ENCODE measurements at regions not wholly inside any gene's neighbourhood (a gene's known extent, or its start where the extent isn't known, plus 50 kb on each side); places are given as distances from the start of the nearest gene placed in this dataset.

DNA sequence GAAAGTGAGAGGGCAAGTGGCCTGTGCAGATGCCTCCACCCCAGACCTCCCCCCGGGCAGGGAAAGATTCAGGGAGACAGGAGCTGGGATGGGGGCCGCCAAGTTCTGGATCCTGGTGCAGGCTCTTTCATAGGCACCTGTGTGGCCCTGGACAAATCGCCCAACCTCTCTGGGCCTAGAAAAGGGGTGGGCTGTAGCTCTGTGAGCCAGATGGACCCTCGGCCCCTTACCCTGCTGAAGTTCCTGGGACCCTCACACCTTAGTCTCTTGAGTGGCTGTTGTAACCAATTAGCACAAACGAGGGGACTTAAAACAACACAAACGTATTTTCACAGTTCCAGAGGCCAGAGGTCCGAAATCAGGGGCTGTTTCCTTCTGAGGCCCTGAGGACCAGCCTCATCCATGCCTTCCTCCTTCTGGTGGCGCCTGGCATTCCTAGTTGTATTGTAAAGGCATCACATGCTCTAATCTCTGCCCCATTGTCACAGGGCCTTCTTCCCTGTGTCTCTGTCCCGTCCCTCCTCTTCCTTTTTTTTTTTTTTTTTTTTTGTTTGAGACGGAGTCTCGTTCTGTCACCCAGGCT lies 352.6 kb downstream of the SEC14L1 start:
- TF ChIP-seq NBN (IDR thresholded peaks at IDR 0.05; ENCODE audit: low read depth) (no peak), NFRKB (IDR thresholded peaks at IDR 0.05; ENCODE audit: low read depth) (no peak), GABPA (tag; conservative IDR thresholded peaks at IDR 0.05; ENCODE audit: low read depth) (no peak), JUN (IDR thresholded peaks at IDR 0.05; ENCODE audit: borderline replicate concordance, low read depth, low read length) (no peak), JUN (CRISPR knock-in tag; IDR thresholded peaks at IDR 0.05; ENCODE audit: borderline replicate concordance) (no peak), MEF2D (tag; conservative IDR thresholded peaks at IDR 0.05; ENCODE audit: low read depth) (no peak), SIX5 (IDR thresholded peaks at IDR 0.05; ENCODE audit: borderline replicate concordance in 1 of 2, insufficient read depth in 1 of 2, low read depth in 1 of 2, low read length in 2 of 2) (no peak), RAD21 (CRISPR knock-in tag; conservative IDR thresholded peaks at IDR 0.05 in 1 of 2, IDR thresholded peaks at IDR 0.05 in 1 of 2) (no peak), NFXL1 (CRISPR knock-in tag; IDR thresholded peaks at IDR 0.05) (no peak), TAF1 (IDR thresholded peaks at IDR 0.05; ENCODE audit: control insufficient read depth, extremely low read depth, insufficient read depth, low read length, severe bottlenecking) (no peak), SIN3A (IDR thresholded peaks at IDR 0.05; ENCODE audit: borderline replicate concordance in 2 of 2, control insufficient read depth in 1 of 2, low read depth in 2 of 2, low read length in 2 of 2) (no peak)
- TF ChIP-seq, protein P1, sequence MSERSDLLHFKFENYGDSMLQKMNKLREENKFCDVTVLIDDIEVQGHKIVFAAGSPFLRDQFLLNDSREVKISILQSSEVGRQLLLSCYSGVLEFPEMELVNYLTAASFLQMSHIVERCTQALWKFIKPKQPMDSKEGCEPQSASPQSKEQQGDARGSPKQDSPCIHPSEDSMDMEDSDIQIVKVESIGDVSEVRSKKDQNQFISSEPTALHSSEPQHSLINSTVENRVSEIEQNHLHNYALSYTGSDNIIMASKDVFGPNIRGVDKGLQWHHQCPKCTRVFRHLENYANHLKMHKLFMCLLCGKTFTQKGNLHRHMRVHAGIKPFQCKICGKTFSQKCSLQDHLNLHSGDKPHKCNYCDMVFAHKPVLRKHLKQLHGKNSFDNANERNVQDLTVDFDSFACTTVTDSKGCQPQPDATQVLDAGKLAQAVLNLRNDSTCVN (CRISPR knock-in tag; IDR thresholded peaks at IDR 0.05) = no peak
- TF ChIP-seq, protein P2, sequence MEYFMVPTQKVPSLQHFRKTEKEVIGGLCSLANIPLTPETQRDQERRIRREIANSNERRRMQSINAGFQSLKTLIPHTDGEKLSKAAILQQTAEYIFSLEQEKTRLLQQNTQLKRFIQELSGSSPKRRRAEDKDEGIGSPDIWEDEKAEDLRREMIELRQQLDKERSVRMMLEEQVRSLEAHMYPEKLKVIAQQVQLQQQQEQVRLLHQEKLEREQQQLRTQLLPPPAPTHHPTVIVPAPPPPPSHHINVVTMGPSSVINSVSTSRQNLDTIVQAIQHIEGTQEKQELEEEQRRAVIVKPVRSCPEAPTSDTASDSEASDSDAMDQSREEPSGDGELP (CRISPR knock-in tag; IDR thresholded peaks at IDR 0.05; ENCODE audit: borderline replicate concordance) = no peak
- TF ChIP-seq, protein P3, sequence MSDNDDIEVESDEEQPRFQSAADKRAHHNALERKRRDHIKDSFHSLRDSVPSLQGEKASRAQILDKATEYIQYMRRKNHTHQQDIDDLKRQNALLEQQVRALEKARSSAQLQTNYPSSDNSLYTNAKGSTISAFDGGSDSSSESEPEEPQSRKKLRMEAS (CRISPR knock-in tag; IDR thresholded peaks at IDR 0.05) = no peak
- TF ChIP-seq, protein P4, sequence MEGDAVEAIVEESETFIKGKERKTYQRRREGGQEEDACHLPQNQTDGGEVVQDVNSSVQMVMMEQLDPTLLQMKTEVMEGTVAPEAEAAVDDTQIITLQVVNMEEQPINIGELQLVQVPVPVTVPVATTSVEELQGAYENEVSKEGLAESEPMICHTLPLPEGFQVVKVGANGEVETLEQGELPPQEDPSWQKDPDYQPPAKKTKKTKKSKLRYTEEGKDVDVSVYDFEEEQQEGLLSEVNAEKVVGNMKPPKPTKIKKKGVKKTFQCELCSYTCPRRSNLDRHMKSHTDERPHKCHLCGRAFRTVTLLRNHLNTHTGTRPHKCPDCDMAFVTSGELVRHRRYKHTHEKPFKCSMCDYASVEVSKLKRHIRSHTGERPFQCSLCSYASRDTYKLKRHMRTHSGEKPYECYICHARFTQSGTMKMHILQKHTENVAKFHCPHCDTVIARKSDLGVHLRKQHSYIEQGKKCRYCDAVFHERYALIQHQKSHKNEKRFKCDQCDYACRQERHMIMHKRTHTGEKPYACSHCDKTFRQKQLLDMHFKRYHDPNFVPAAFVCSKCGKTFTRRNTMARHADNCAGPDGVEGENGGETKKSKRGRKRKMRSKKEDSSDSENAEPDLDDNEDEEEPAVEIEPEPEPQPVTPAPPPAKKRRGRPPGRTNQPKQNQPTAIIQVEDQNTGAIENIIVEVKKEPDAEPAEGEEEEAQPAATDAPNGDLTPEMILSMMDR (IDR thresholded peaks at IDR 0.05 in 2 of 3, conservative IDR thresholded peaks at IDR 0.05 in 1 of 3; ENCODE audit: insufficient read depth in 2 of 3, low read depth in 1 of 3, low read length in 3 of 3) = no peak
